NCI-H1694 treated with DMSO at 0.1 percent for 48 hours (cell line): ENCODE measurements at regions not wholly inside any gene's neighbourhood (a gene's known extent, or its start where the extent isn't known, plus 50 kb on each side); places are given as distances from the start of the nearest gene placed in this dataset.

Source experiments
- DNase-seq: peaks from one replicate; lab custom pipeline; 2025; lab: John Stamatoyannopoulos, UW

- DNase-seq, result no peak
Measured at GRCh38 chr2:122639711-122640110, 884.3 kb downstream of the TSN start.

- DNase-seq, result peak; percentile 75
Measured at GRCh38 chr2:122643725-122644329, 888.4 kb downstream of the TSN start.

- no peak for DNase-seq
Measured at GRCh38 chr2:122651236-122651635, 895.8 kb downstream of the TSN start.

GRCh38 chr2:122651780-122652179, 896.3 kb downstream of the TSN start:
- no peak for DNase-seq

- DNase-seq, result no peak
Measured at GRCh38 chr2:122652670-122653069, 897.2 kb downstream of the TSN start.

- DNase-seq, result no peak
Measured at GRCh38 chr2:122656403-122656802, 901.0 kb downstream of the TSN start.

GRCh38 chr2:122660786-122661634, 905.6 kb downstream of the TSN start:
- no peak for DNase-seq

- peak; percentile 72 for DNase-seq
Measured at GRCh38 chr2:122663620-122664019, 908.2 kb downstream of the TSN start.

- no peak for DNase-seq
Measured at GRCh38 chr2:122669627-122670026, 914.2 kb downstream of the TSN start.

- DNase-seq, result no peak
Measured at GRCh38 chr2:122670897-122671296, 915.4 kb downstream of the TSN start.

- DNase-seq, result no peak
Measured at GRCh38 chr2:122680662-122681061, 925.2 kb downstream of the TSN start.

GRCh38 chr2:122681626-122682025, 926.2 kb downstream of the TSN start:
- DNase-seq, result no peak

GRCh38 chr2:122682356-122682755, 926.9 kb downstream of the TSN start:
- DNase-seq, result no peak

- no peak for DNase-seq
Measured at GRCh38 chr2:122683018-122683417, 927.6 kb downstream of the TSN start.

- no peak for DNase-seq
Measured at GRCh38 chr2:122692400-122693083, 937.1 kb downstream of the TSN start.

GRCh38 chr2:122697415-122697814, 942.0 kb downstream of the TSN start:
- no peak for DNase-seq

GRCh38 chr2:122703676-122704075, 948.2 kb downstream of the TSN start:
- no peak for DNase-seq

GRCh38 chr2:122704109-122704563, 948.7 kb downstream of the TSN start:
- no peak for DNase-seq

- DNase-seq, result no peak
Measured at GRCh38 chr2:122705746-122706145, 950.3 kb downstream of the TSN start.

GRCh38 chr2:122706757-122707223, 951.3 kb downstream of the TSN start:
- no peak for DNase-seq

- DNase-seq, result no peak
Measured at GRCh38 chr2:122707224-122707824, 951.9 kb downstream of the TSN start.

GRCh38 chr2:122710049-122710448, 954.6 kb downstream of the TSN start:
- no peak for DNase-seq
